ENCODE measurements at regions not wholly inside any gene's neighbourhood (a gene's known extent, or its start where the extent isn't known, plus 50 kb on each side); places are given as distances from the start of the nearest gene placed in this dataset.

- H3F3A ChIP-seq (ENCODE audit: insufficient read depth, low read length), result no peaks in the 10 kb centered on the region
- H2AFZ ChIP-seq (ENCODE audit: low read length), result no peak overlapping the region
- no peaks in the 10 kb centered on the region for H3K9me3 ChIP-seq (replicated peaks; ENCODE audit: insufficient read depth, low read length)
- H3K4me3 ChIP-seq (ENCODE audit: low read length), result no peak overlapping the region
- H3K36me3 ChIP-seq (replicated peaks; ENCODE audit: insufficient read depth, low read length), result no peaks in the 10 kb centered on the region
- no peak for DNase-seq
- H3K4me2 ChIP-seq (ENCODE audit: low read depth, low read length), result no peak overlapping the region
- H3K79me2 ChIP-seq (ENCODE audit: low read length), result no peaks in the 10 kb centered on the region
- no peak overlapping the region for H3K27ac ChIP-seq (ENCODE audit: low read length)
- no peaks in the 10 kb centered on the region for H3K4me1 ChIP-seq (ENCODE audit: low read length)
- no peaks in the 10 kb centered on the region for H3K9me2 ChIP-seq (replicated peaks; ENCODE audit: insufficient read depth, low read length)
- H3K9ac ChIP-seq (ENCODE audit: low read length), result no peak overlapping the region
- TF ChIP-seq EZH2 (optimal IDR thresholded peaks at IDR 0.05; ENCODE audit: low read depth, low read length), result no peak
- TF ChIP-seq, protein P1, sequence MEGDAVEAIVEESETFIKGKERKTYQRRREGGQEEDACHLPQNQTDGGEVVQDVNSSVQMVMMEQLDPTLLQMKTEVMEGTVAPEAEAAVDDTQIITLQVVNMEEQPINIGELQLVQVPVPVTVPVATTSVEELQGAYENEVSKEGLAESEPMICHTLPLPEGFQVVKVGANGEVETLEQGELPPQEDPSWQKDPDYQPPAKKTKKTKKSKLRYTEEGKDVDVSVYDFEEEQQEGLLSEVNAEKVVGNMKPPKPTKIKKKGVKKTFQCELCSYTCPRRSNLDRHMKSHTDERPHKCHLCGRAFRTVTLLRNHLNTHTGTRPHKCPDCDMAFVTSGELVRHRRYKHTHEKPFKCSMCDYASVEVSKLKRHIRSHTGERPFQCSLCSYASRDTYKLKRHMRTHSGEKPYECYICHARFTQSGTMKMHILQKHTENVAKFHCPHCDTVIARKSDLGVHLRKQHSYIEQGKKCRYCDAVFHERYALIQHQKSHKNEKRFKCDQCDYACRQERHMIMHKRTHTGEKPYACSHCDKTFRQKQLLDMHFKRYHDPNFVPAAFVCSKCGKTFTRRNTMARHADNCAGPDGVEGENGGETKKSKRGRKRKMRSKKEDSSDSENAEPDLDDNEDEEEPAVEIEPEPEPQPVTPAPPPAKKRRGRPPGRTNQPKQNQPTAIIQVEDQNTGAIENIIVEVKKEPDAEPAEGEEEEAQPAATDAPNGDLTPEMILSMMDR (IDR thresholded peaks at IDR 0.05; ENCODE audit: low read length), result no peak
- TF ChIP-seq EZH2phosphoT487 (IDR thresholded peaks at IDR 0.05; ENCODE audit: low read length), result no peak
- H4K20me1 ChIP-seq (ENCODE audit: insufficient read depth, low read length), result no peaks in the 10 kb centered on the region
- no peaks in the 10 kb centered on the region for H3K27me3 ChIP-seq (replicated peaks; ENCODE audit: insufficient read depth, low read length)
Measured at GRCh38 chr2:67256892-67257291, 140.2 kb upstream of the ETAA1 start.

DNA sequence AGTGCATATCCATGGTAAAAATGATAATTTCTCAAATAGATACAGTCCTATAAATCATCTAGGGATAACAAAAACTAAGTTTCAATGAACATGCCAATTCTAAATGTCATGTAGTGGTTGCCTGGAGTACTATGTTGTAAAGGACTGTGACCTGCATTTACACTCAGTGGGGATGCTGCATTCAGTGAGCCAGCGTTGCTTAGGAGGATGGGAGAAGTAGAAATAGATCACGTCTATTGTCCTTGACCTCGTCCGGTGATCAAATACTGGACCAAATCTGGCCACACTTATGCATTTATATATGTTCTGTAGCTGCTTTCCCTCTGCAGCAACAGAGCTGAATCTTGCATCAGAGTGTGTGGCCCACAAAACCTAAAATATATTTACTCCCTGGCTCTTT lies 139.0 kb upstream of the ETAA1 start:
- no peak overlapping the region for H3K9ac ChIP-seq (ENCODE audit: low read length)
- no peaks in the 10 kb centered on the region for H3K27me3 ChIP-seq (replicated peaks; ENCODE audit: insufficient read depth, low read length)
- H2AFZ ChIP-seq (ENCODE audit: low read length), result no peak overlapping the region
- H4K20me1 ChIP-seq (ENCODE audit: insufficient read depth, low read length), result no peaks in the 10 kb centered on the region
- H3K27ac ChIP-seq (ENCODE audit: low read length), result no peak overlapping the region
- no peaks in the 10 kb centered on the region for H3F3A ChIP-seq (ENCODE audit: insufficient read depth, low read length)
- H3K4me3 ChIP-seq (ENCODE audit: low read length), result no peak overlapping the region
- H3K4me2 ChIP-seq (ENCODE audit: low read depth, low read length), result no peak overlapping the region
- DNase-seq, result no peak
- no peaks in the 10 kb centered on the region for H3K79me2 ChIP-seq (ENCODE audit: low read length)
- TF ChIP-seq, protein P1 (IDR thresholded peaks at IDR 0.05; ENCODE audit: low read length), result no peak
- TF ChIP-seq EZH2phosphoT487 (IDR thresholded peaks at IDR 0.05; ENCODE audit: low read length), result no peak
- no peak for TF ChIP-seq EZH2 (optimal IDR thresholded peaks at IDR 0.05; ENCODE audit: low read depth, low read length)
- H3K9me3 ChIP-seq (replicated peaks; ENCODE audit: insufficient read depth, low read length), result no peaks in the 10 kb centered on the region
- H3K36me3 ChIP-seq (replicated peaks; ENCODE audit: insufficient read depth, low read length), result no peaks in the 10 kb centered on the region
- no peaks in the 10 kb centered on the region for H3K4me1 ChIP-seq (ENCODE audit: low read length)
- H3K9me2 ChIP-seq (replicated peaks; ENCODE audit: insufficient read depth, low read length), result no peaks in the 10 kb centered on the region

GRCh38 chr2:67258831-67259230 lies 138.3 kb upstream of the ETAA1 start:
- DNase-seq, result no peak
- Histone ChIP-seq H3K9me3 (replicated peaks; ENCODE audit: insufficient read depth, low read length) (no peaks in the 10 kb centered on the region), H2AFZ (ENCODE audit: low read length) (no peak overlapping the region), H3K4me3 (ENCODE audit: low read length) (no peak overlapping the region), H3K27ac (ENCODE audit: low read length) (no peak overlapping the region), H3K9me2 (replicated peaks; ENCODE audit: insufficient read depth, low read length) (no peaks in the 10 kb centered on the region), H3K27me3 (replicated peaks; ENCODE audit: insufficient read depth, low read length) (no peaks in the 10 kb centered on the region), H3F3A (ENCODE audit: insufficient read depth, low read length) (no peaks in the 10 kb centered on the region), H3K4me2 (ENCODE audit: low read depth, low read length) (no peak overlapping the region), H3K4me1 (ENCODE audit: low read length) (no peaks in the 10 kb centered on the region), H4K20me1 (ENCODE audit: insufficient read depth, low read length) (no peaks in the 10 kb centered on the region), H3K36me3 (replicated peaks; ENCODE audit: insufficient read depth, low read length) (no peaks in the 10 kb centered on the region), H3K79me2 (ENCODE audit: low read length) (no peaks in the 10 kb centered on the region), H3K9ac (ENCODE audit: low read length) (no peak overlapping the region)
- TF ChIP-seq EZH2 (optimal IDR thresholded peaks at IDR 0.05; ENCODE audit: low read depth, low read length) (no peak), EZH2phosphoT487 (IDR thresholded peaks at IDR 0.05; ENCODE audit: low read length) (no peak)
- TF ChIP-seq, protein P1 (IDR thresholded peaks at IDR 0.05; ENCODE audit: low read length), result no peak

Data from MM.1S (cell line).